ENCODE measurements at regions not wholly inside any gene's neighbourhood (a gene's known extent, or its start where the extent isn't known, plus 50 kb on each side); places are given as distances from the start of the nearest gene placed in this dataset.

DNA sequence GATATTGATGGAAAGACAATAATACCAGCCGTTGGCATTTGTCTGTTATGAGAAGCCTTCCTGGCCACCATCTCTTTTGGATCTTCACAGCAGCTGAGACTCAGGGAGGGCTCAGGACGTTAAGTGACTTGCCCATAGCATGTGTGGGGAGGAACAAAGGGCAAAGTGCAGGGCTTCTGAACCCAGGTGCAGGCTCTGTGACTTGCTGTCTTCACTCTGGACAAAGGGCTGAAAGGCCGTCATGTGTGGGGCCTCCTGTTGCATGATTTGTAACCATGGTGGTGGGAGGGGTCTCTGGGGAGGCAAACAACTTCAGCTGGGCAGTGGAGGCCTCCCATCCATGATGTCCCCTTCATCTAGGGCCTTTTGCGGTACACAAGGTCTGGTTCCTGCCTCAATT is 65.5 kb upstream of the SIX2 start:
- TF ChIP-seq, protein P1, sequence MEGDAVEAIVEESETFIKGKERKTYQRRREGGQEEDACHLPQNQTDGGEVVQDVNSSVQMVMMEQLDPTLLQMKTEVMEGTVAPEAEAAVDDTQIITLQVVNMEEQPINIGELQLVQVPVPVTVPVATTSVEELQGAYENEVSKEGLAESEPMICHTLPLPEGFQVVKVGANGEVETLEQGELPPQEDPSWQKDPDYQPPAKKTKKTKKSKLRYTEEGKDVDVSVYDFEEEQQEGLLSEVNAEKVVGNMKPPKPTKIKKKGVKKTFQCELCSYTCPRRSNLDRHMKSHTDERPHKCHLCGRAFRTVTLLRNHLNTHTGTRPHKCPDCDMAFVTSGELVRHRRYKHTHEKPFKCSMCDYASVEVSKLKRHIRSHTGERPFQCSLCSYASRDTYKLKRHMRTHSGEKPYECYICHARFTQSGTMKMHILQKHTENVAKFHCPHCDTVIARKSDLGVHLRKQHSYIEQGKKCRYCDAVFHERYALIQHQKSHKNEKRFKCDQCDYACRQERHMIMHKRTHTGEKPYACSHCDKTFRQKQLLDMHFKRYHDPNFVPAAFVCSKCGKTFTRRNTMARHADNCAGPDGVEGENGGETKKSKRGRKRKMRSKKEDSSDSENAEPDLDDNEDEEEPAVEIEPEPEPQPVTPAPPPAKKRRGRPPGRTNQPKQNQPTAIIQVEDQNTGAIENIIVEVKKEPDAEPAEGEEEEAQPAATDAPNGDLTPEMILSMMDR (IDR thresholded peaks at IDR 0.05; ENCODE audit: insufficient read depth, low read length), result no peak
- no peak for TF ChIP-seq POLR2AphosphoS5 (IDR thresholded peaks at IDR 0.05; ENCODE audit: low read depth)
- TF ChIP-seq SPI1 (IDR thresholded peaks at IDR 0.05; ENCODE audit: borderline replicate concordance, low read depth), result no peak
- TF ChIP-seq GABPA (IDR thresholded peaks at IDR 0.05; ENCODE audit: low read depth), result no peak
